Activated CD4-positive, CD25-positive, alpha-beta regulatory T cell treated with anti-CD3 and anti-CD28 coated beads, Interleukin-2, amount 50 U/mL, for 16 hours (primary cell): ENCODE measurements at regions not wholly inside any gene's neighbourhood (a gene's known extent, or its start where the extent isn't known, plus 50 kb on each side); places are given as distances from the start of the nearest gene placed in this dataset.
"Not testable (repeated sequence)": the region's sequence is repeated elsewhere in the genome, so short reads cannot be mapped to it uniquely, and the experiment has no call there.

Source experiments
- DNase-seq: peaks from one replicate; pipeline ENCODE4 v3.0.0-alpha.2; 2020; ENCODE audit warnings: low read depth, low spot score

GRCh38 chr6:139530561-139530960, 156.1 kb upstream of the CITED2 start:
- DNase-seq = no peak

GRCh38 chr6:139529420-139529819, 155.0 kb upstream of the CITED2 start:
- DNase-seq = no peak

- no peak for DNase-seq
Measured at GRCh38 chr6:139528471-139528870, 154.0 kb upstream of the CITED2 start.

- DNase-seq = no peak
Measured at GRCh38 chr6:139525415-139525814, 151.0 kb upstream of the CITED2 start.

- DNase-seq = no peak
Measured at GRCh38 chr6:139523986-139524385, 149.5 kb upstream of the CITED2 start.

GRCh38 chr6:139522511-139523220, 148.2 kb upstream of the CITED2 start:
- DNase-seq = no peak

- DNase-seq = no peak
Measured at GRCh38 chr6:139521338-139521737, 146.9 kb upstream of the CITED2 start.

- no peak for DNase-seq
Measured at GRCh38 chr6:139520321-139520768, 145.9 kb upstream of the CITED2 start.

GRCh38 chr6:139519571-139520031, 145.2 kb upstream of the CITED2 start:
- DNase-seq = no peak

GRCh38 chr6:139519097-139519496, 144.6 kb upstream of the CITED2 start:
- DNase-seq = no peak

- DNase-seq = no peak
Measured at GRCh38 chr6:139518556-139519091, 144.2 kb upstream of the CITED2 start.

GRCh38 chr6:139517998-139518555, 143.6 kb upstream of the CITED2 start:
- not testable (repeated sequence) for DNase-seq

GRCh38 chr6:139515511-139515910, 141.1 kb upstream of the CITED2 start:
- DNase-seq = no peak

- DNase-seq = no peak
Measured at GRCh38 chr6:139514819-139515218, 140.4 kb upstream of the CITED2 start.

GRCh38 chr6:139510040-139510790, 135.8 kb upstream of the CITED2 start:
- DNase-seq = no peak

- no peak for DNase-seq
Measured at GRCh38 chr6:139509167-139509566, 134.7 kb upstream of the CITED2 start.

- no peak for DNase-seq
Measured at GRCh38 chr6:139508576-139508975, 134.1 kb upstream of the CITED2 start.

- no peak for DNase-seq
Measured at GRCh38 chr6:139508023-139508422, 133.6 kb upstream of the CITED2 start.

GRCh38 chr6:139500977-139501376, 126.5 kb upstream of the CITED2 start:
- DNase-seq = no peak

- no peak for DNase-seq
Measured at GRCh38 chr6:139498715-139499114, 124.3 kb upstream of the CITED2 start.

GRCh38 chr6:139497345-139497961, 123.0 kb upstream of the CITED2 start:
- DNase-seq = no peak
